MV-4-11 (cell line): ENCODE measurements at regions not wholly inside any gene's neighbourhood (a gene's known extent, or its start where the extent isn't known, plus 50 kb on each side); places are given as distances from the start of the nearest gene placed in this dataset.
"Not testable (repeated sequence)": the region's sequence is repeated elsewhere in the genome, so short reads cannot be mapped to it uniquely, and the experiment has no call there.

ENCODE experiments used
- DNase-seq: peaks from one replicate; lab custom pipeline; 2025; lab: John Stamatoyannopoulos, UW

GRCh38 chr10:129213996-129214395 is 253.0 kb upstream of the MGMT start:
- DNase-seq, result not testable (repeated sequence)

GRCh38 chr10:129219364-129219763 is 247.7 kb upstream of the MGMT start:
- DNase-seq, result no peak

- no peak for DNase-seq
Measured at GRCh38 chr10:129222436-129222835, 244.6 kb upstream of the MGMT start.

- no peak for DNase-seq
Measured at GRCh38 chr10:129223363-129223762, 243.7 kb upstream of the MGMT start.

- DNase-seq, result no peak
Measured at GRCh38 chr10:129224065-129224464, 243.0 kb upstream of the MGMT start.

GRCh38 chr10:129231821-129232220 is 235.2 kb upstream of the MGMT start:
- DNase-seq, result no peak

- no peak for DNase-seq
Measured at GRCh38 chr10:129233351-129234148, 233.5 kb upstream of the MGMT start.

- DNase-seq, result no peak
Measured at GRCh38 chr10:129236274-129236691, 230.8 kb upstream of the MGMT start.

- DNase-seq, result no peak
Measured at GRCh38 chr10:129241461-129241860, 225.6 kb upstream of the MGMT start.

GRCh38 chr10:129244298-129244697 is 222.7 kb upstream of the MGMT start:
- no peak for DNase-seq

- DNase-seq, result no peak
Measured at GRCh38 chr10:129244757-129245156, 222.3 kb upstream of the MGMT start.

- no peak for DNase-seq
Measured at GRCh38 chr10:129253161-129253864, 213.7 kb upstream of the MGMT start.

- DNase-seq, result no peak
Measured at GRCh38 chr10:129253865-129254179, 213.2 kb upstream of the MGMT start.

- DNase-seq, result no peak
Measured at GRCh38 chr10:129258283-129258923, 208.6 kb upstream of the MGMT start.

GRCh38 chr10:129259128-129259815 is 207.8 kb upstream of the MGMT start:
- no peak for DNase-seq

GRCh38 chr10:129272176-129272575 is 194.9 kb upstream of the MGMT start:
- no peak for DNase-seq

- no peak for DNase-seq
Measured at GRCh38 chr10:129272866-129273650, 194.0 kb upstream of the MGMT start.

- no peak for DNase-seq
Measured at GRCh38 chr10:129273860-129274259, 193.2 kb upstream of the MGMT start.

GRCh38 chr10:129274748-129275474 is 192.1 kb upstream of the MGMT start:
- no peak for DNase-seq

- no peak for DNase-seq
Measured at GRCh38 chr10:129275886-129276285, 191.2 kb upstream of the MGMT start.

- DNase-seq, result no peak
Measured at GRCh38 chr10:129277084-129277483, 190.0 kb upstream of the MGMT start.
